CD4-positive, alpha-beta T cell treated with Interleukin-21 for 1 hour (primary cell): ENCODE measurements at regions not wholly inside any gene's neighbourhood (a gene's known extent, or its start where the extent isn't known, plus 50 kb on each side); places are given as distances from the start of the nearest gene placed in this dataset.

ENCODE experiments used
- DNase-seq: peaks from one replicate; pipeline ENCODE4 v3.0.0-alpha.2; 2020

GRCh38 chr2:57539761-57540160, 506.8 kb upstream of the VRK2 start:
- no peak for DNase-seq

GRCh38 chr2:57542081-57542480, 504.5 kb upstream of the VRK2 start:
- no peak for DNase-seq

GRCh38 chr2:57543211-57543610, 503.4 kb upstream of the VRK2 start:
- DNase-seq = no peak

- DNase-seq = no peak
These were observed 502.0 kb upstream of the VRK2 start for GRCh38 chr2:57544624-57545023.

- no peak for DNase-seq
These were observed 500.1 kb upstream of the VRK2 start for GRCh38 chr2:57546478-57546877.

GRCh38 chr2:57549642-57550102, 496.9 kb upstream of the VRK2 start:
- no peak for DNase-seq

- DNase-seq = no peak
These were observed 495.7 kb upstream of the VRK2 start for GRCh38 chr2:57550912-57551311.

- DNase-seq = no peak
These were observed 493.7 kb upstream of the VRK2 start for GRCh38 chr2:57552885-57553284.

- DNase-seq = no peak
These were observed 492.3 kb upstream of the VRK2 start for GRCh38 chr2:57554348-57554747.

- no peak for DNase-seq
These were observed 488.3 kb upstream of the VRK2 start for GRCh38 chr2:57558312-57558711.

- DNase-seq = no peak
These were observed 484.1 kb upstream of the VRK2 start for GRCh38 chr2:57562495-57562894.

GRCh38 chr2:57563015-57563414, 483.6 kb upstream of the VRK2 start:
- no peak for DNase-seq

- no peak for DNase-seq
These were observed 479.4 kb upstream of the VRK2 start for GRCh38 chr2:57567245-57567644.

GRCh38 chr2:57569396-57569795, 477.2 kb upstream of the VRK2 start:
- DNase-seq = no peak

GRCh38 chr2:57570961-57571360, 475.6 kb upstream of the VRK2 start:
- DNase-seq = no peak

- no peak for DNase-seq
These were observed 470.8 kb upstream of the VRK2 start for GRCh38 chr2:57575700-57576268.

- DNase-seq = no peak
These were observed 469.6 kb upstream of the VRK2 start for GRCh38 chr2:57576983-57577382.

GRCh38 chr2:57597940-57598339, 448.7 kb upstream of the VRK2 start:
- no peak for DNase-seq

- DNase-seq = no peak
These were observed 448.1 kb upstream of the VRK2 start for GRCh38 chr2:57598551-57598950.

- no peak for DNase-seq
These were observed 443.9 kb upstream of the VRK2 start for GRCh38 chr2:57602733-57603132.

GRCh38 chr2:57614988-57615387, 431.6 kb upstream of the VRK2 start:
- no peak for DNase-seq

GRCh38 chr2:57615855-57616556, 430.6 kb upstream of the VRK2 start:
- DNase-seq = no peak

- DNase-seq = no peak
These were observed 429.3 kb upstream of the VRK2 start for GRCh38 chr2:57617318-57617717.

GRCh38 chr2:57621122-57621663, 425.4 kb upstream of the VRK2 start:
- DNase-seq = no peak

- no peak for DNase-seq
These were observed 424.6 kb upstream of the VRK2 start for GRCh38 chr2:57622009-57622408.
